OCI-LY1 (cell line): ENCODE measurements at regions not wholly inside any gene's neighbourhood (a gene's known extent, or its start where the extent isn't known, plus 50 kb on each side); places are given as distances from the start of the nearest gene placed in this dataset.
A peak's percentile ranks its signal among the peaks of the same experiment; 100 is the strongest.

ENCODE experiments used
- H2AFZ ChIP-seq: fragments of 200-600 bp; sonication (generic), shearing (Covaris generic); 2 replicates; pipeline ENCODE4 v1.6.0; 2014; ENCODE audit warnings: antibody characterized with exemption, mild to moderate bottlenecking, low read length
- H3F3A ChIP-seq: fragments of 200-600 bp; sonication (generic), shearing (Covaris generic); 2 replicates; pipeline ENCODE4 v1.6.0; 2014; ENCODE audit warnings: mild to moderate bottlenecking, antibody characterized with exemption, low read length, moderate library complexity; ENCODE audit not compliant: insufficient read depth
- H3K27ac ChIP-seq: fragments of 200-600 bp; sonication (generic); 2 replicates; pipeline ENCODE4 v1.5.1; 2014; ENCODE audit warnings: low read length, mixed run types, mild to moderate bottlenecking, low read depth; ENCODE audit not compliant: poor library complexity, severe bottlenecking
- H3K27me3 ChIP-seq: fragments of 200-600 bp; sonication (generic); 2 replicates; pipeline ENCODE4 v1.6.0; 2014; ENCODE audit warnings: antibody characterized with exemption, mild to moderate bottlenecking, low read length, moderate library complexity; ENCODE audit not compliant: insufficient read depth
- H3K36me3 ChIP-seq: fragments of 200-600 bp; sonication (generic); 2 replicates; pipeline ENCODE4 v1.6.1; 2014; ENCODE audit warnings: mild to moderate bottlenecking, antibody characterized with exemption, low read length, moderate library complexity, mixed read lengths; ENCODE audit not compliant: insufficient read depth
- H3K4me1 ChIP-seq: fragments of 200-600 bp; sonication (generic); 2 replicates; pipeline ENCODE4 v1.5.1; 2014; ENCODE audit warnings: mild to moderate bottlenecking, low read length, moderate library complexity; ENCODE audit not compliant: insufficient read depth, severe bottlenecking
- H3K4me2 ChIP-seq: fragments of 200-600 bp; sonication (generic), shearing (Covaris generic); 2 replicates; pipeline ENCODE4 v1.6.1; 2014; ENCODE audit warnings: low read length
- H3K4me3 ChIP-seq: fragments of 200-600 bp; sonication (generic); 2 replicates; pipeline ENCODE4 v1.5.1; 2014; ENCODE audit warnings: low read length, low read depth, mild to moderate bottlenecking, mixed read lengths; ENCODE audit not compliant: poor library complexity, severe bottlenecking
- H3K79me2 ChIP-seq: fragments of 200-600 bp; shearing (Covaris generic); 2 replicates; pipeline ENCODE4 v1.6.1; 2016; ENCODE audit warnings: mixed run types, low read length, mixed read lengths; ENCODE audit not compliant: insufficient read depth
- H3K9ac ChIP-seq: fragments of 200-600 bp; sonication (generic), shearing (Covaris generic); 2 replicates; pipeline ENCODE4 v1.6.1; 2014; ENCODE audit warnings: mild to moderate bottlenecking, low read length, mixed read lengths
- H3K9me2 ChIP-seq: fragments of 200-600 bp; sonication (generic), shearing (Covaris generic); 2 replicates; pipeline ENCODE4 v1.6.1; 2014; ENCODE audit warnings: low read depth, mild to moderate bottlenecking, low read length, mixed read lengths
- H3K9me3 ChIP-seq: fragments of 200-600 bp; shearing (Covaris generic); 2 replicates; pipeline ENCODE4 v1.6.1; 2014; ENCODE audit warnings: low read length, mixed read lengths
- H4K20me1 ChIP-seq: fragments of 200-600 bp; sonication (generic), shearing (Covaris generic); 2 replicates; pipeline ENCODE4 v1.6.0; 2016; ENCODE audit warnings: mild to moderate bottlenecking, low read length; ENCODE audit not compliant: insufficient read depth
- CTCF ChIP-seq: fragments of 200-600 bp; sonication (generic), shearing (Covaris generic); IDR thresholded peaks from 2 replicates; pipeline ENCODE4 v1.5.1; 2017; ENCODE audit warnings: mild to moderate bottlenecking, antibody characterized with exemption, low read length, moderate library complexity, mixed read lengths
- EZH2 ChIP-seq: fragments of 200-600 bp; sonication (generic), shearing (Covaris generic); IDR thresholded peaks from 2 replicates; pipeline ENCODE4 v1.8.0; 2017; ENCODE audit warnings: borderline replicate concordance, mixed run types, mild to moderate bottlenecking, antibody characterized with exemption, low read length, moderate library complexity, mixed read lengths

- Histone ChIP-seq H3K9ac (no peak overlapping the region), H3K27ac (peak overlapping the region; percentile 20), H3K79me2 (no peaks in the 10 kb centered on the region), H3K9me2 (no peaks in the 10 kb centered on the region), H3K4me3 (no peak overlapping the region), H2AFZ (no peak overlapping the region), H3K9me3 (peaks cover 15% of the 10 kb centered on the region), H3K36me3 (peaks cover 5% of the 10 kb centered on the region; the same call in 1 of the 2 replicates), H3F3A (0 out of 2 replicates have a peak, but pooled peaks cover under 1% of the 10 kb centered on the region), H3K4me1 (peaks cover 59% of the 10 kb centered on the region), H4K20me1 (no peaks in the 10 kb centered on the region), H3K27me3 (no peaks in the 10 kb centered on the region), H3K4me2 (no peak overlapping the region)
- TF ChIP-seq CTCF (no peak), EZH2 (no peak)
These were observed 187.0 kb upstream of the RUNX1 start for GRCh38 chr21:35236090-35236489.

- Histone ChIP-seq H3K9me3 (peaks cover 15% of the 10 kb centered on the region), H3K4me1 (peaks cover 65% of the 10 kb centered on the region), H3K36me3 (peaks cover 5% of the 10 kb centered on the region; the same call in 1 of the 2 replicates), H3F3A (0 out of 2 replicates have a peak, but pooled peaks cover 6% of the 10 kb centered on the region), H3K9me2 (no peaks in the 10 kb centered on the region), H3K27me3 (no peaks in the 10 kb centered on the region), H3K9ac (peak overlapping the region; percentile 8), H2AFZ (no peak overlapping the region), H3K4me3 (peak overlapping the region; percentile 13), H3K27ac (peak overlapping the region; percentile 69), H3K79me2 (no peaks in the 10 kb centered on the region), H3K4me2 (peak overlapping the region; percentile 46), H4K20me1 (no peaks in the 10 kb centered on the region)
- no peak for TF ChIP-seq CTCF
These were observed 185.6 kb upstream of the RUNX1 start for GRCh38 chr21:35234725-35235124.

- no peaks in the 10 kb centered on the region for H4K20me1 ChIP-seq
- H3F3A ChIP-seq, result 0 out of 2 replicates have a peak, but pooled peaks cover 6% of the 10 kb centered on the region
- no peaks in the 10 kb centered on the region for H3K79me2 ChIP-seq
- no peaks in the 10 kb centered on the region for H3K27me3 ChIP-seq
- no peaks in the 10 kb centered on the region for H3K9me2 ChIP-seq
- TF ChIP-seq CTCF, result no peak
- H3K9ac ChIP-seq, result peak overlapping the region; percentile 8; the same call in 1 of the 2 replicates
- peaks cover 5% of the 10 kb centered on the region; the same call in 1 of the 2 replicates for H3K36me3 ChIP-seq
- H3K4me1 ChIP-seq, result peaks cover 65% of the 10 kb centered on the region
- no peak overlapping the region for H3K4me3 ChIP-seq
- H3K27ac ChIP-seq, result peak overlapping the region; percentile 69
- H3K9me3 ChIP-seq, result peaks cover 15% of the 10 kb centered on the region
- H2AFZ ChIP-seq, result no peak overlapping the region
- H3K4me2 ChIP-seq, result peak overlapping the region; percentile 46; the same call in 1 of the 2 replicates
These were observed 184.7 kb upstream of the RUNX1 start for GRCh38 chr21:35233756-35234155.
